NCI-H1694 treated with DMSO at 0.1 percent for 48 hours (cell line): ENCODE measurements at regions not wholly inside any gene's neighbourhood (a gene's known extent, or its start where the extent isn't known, plus 50 kb on each side); places are given as distances from the start of the nearest gene placed in this dataset.
"Not testable (repeated sequence)": the region's sequence is repeated elsewhere in the genome, so short reads cannot be mapped to it uniquely, and the experiment has no call there.

Experiments
- DNase-seq: peaks from one replicate; lab custom pipeline; 2025; lab: John Stamatoyannopoulos, UW

- DNase-seq: not testable (repeated sequence)
Observed at GRCh38 chr17:45554479-45554878, 64.0 kb upstream of the PLEKHM1 start.

GRCh38 chr17:45558821-45559220, 68.3 kb upstream of the PLEKHM1 start:
- DNase-seq: not testable (repeated sequence)

GRCh38 chr17:45562868-45563267, 72.3 kb upstream of the PLEKHM1 start:
- DNase-seq: not testable (repeated sequence)

GRCh38 chr17:45563283-45563682, 72.8 kb upstream of the PLEKHM1 start:
- DNase-seq: not testable (repeated sequence)

GRCh38 chr17:45568275-45568674, 77.8 kb upstream of the PLEKHM1 start:
- not testable (repeated sequence) for DNase-seq

GRCh38 chr17:45573326-45573725, 82.8 kb upstream of the PLEKHM1 start:
- not testable (repeated sequence) for DNase-seq

- no peak for DNase-seq
Observed at GRCh38 chr17:45573924-45574770, 83.6 kb upstream of the PLEKHM1 start.

- DNase-seq: no peak
Observed at GRCh38 chr17:45575126-45575885, 84.8 kb upstream of the PLEKHM1 start.

GRCh38 chr17:45576527-45577307, 86.2 kb upstream of the PLEKHM1 start:
- DNase-seq: not testable (repeated sequence)

- DNase-seq: no peak
Observed at GRCh38 chr17:45577571-45578279, 87.2 kb upstream of the PLEKHM1 start.

GRCh38 chr17:45578516-45579455, 88.3 kb upstream of the PLEKHM1 start:
- DNase-seq: no peak

GRCh38 chr17:45579529-45580495, 89.3 kb upstream of the PLEKHM1 start:
- DNase-seq: no peak

- DNase-seq: no peak
Observed at GRCh38 chr17:45580924-45581323, 90.4 kb upstream of the PLEKHM1 start.

GRCh38 chr17:45581860-45582259, 91.3 kb upstream of the PLEKHM1 start:
- DNase-seq: no peak

- DNase-seq: no peak
Observed at GRCh38 chr17:45584092-45585036, 93.8 kb upstream of the PLEKHM1 start.

GRCh38 chr17:45585037-45585733, 94.7 kb upstream of the PLEKHM1 start:
- not testable (repeated sequence) for DNase-seq
